ENCODE measurements at regions not wholly inside any gene's neighbourhood (a gene's known extent, or its start where the extent isn't known, plus 50 kb on each side); places are given as distances from the start of the nearest gene placed in this dataset.

DNA sequence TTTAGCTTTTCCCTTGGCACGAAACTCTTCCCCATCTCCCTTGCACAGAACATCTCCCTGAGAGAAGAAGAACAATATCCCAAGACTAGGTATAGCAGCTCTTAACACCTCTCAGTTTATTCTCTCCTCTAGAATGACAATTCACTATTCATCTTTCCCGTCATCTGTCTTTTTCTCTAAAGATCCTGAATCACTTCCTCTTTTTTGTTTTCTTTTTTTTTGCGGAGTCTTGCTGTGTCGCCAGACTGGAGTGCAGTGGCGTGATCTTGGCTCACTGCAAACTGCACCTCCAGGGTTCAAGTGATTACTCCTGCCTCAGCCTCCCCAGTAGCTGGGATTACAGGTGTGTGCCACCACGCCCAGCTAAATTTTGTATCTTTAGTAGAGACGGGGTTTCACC lies 574.4 kb upstream of the MAP3K7 start:
- Mint-ChIP-seq H3K9me3 (no peaks in the 10 kb centered on the region), H3K4me1 (ENCODE audit: low read depth) (no peaks in the 10 kb centered on the region), H3K27ac (no peak overlapping the region), H3K4me3 (no peak overlapping the region), H3K36me3 (ENCODE audit: low read depth) (no peaks in the 10 kb centered on the region), H3K27me3 (no peaks in the 10 kb centered on the region)
- CTCF ChIA-PET: interaction anchor here (1.5 kb wide), 1 partner anchor 80 kb away, joined by 5 read pairs; no protein-coding TSS in a partner anchor
- POLR2A ChIA-PET: no interaction called here
- ATAC-seq (no peak), DNase-seq (no peak)
- intact Hi-C loops (cut with micrococcal nuclease): no loop called here
- TF ChIP-seq, protein P1, sequence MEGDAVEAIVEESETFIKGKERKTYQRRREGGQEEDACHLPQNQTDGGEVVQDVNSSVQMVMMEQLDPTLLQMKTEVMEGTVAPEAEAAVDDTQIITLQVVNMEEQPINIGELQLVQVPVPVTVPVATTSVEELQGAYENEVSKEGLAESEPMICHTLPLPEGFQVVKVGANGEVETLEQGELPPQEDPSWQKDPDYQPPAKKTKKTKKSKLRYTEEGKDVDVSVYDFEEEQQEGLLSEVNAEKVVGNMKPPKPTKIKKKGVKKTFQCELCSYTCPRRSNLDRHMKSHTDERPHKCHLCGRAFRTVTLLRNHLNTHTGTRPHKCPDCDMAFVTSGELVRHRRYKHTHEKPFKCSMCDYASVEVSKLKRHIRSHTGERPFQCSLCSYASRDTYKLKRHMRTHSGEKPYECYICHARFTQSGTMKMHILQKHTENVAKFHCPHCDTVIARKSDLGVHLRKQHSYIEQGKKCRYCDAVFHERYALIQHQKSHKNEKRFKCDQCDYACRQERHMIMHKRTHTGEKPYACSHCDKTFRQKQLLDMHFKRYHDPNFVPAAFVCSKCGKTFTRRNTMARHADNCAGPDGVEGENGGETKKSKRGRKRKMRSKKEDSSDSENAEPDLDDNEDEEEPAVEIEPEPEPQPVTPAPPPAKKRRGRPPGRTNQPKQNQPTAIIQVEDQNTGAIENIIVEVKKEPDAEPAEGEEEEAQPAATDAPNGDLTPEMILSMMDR (IDR thresholded peaks at IDR 0.05): no peak

DNA sequence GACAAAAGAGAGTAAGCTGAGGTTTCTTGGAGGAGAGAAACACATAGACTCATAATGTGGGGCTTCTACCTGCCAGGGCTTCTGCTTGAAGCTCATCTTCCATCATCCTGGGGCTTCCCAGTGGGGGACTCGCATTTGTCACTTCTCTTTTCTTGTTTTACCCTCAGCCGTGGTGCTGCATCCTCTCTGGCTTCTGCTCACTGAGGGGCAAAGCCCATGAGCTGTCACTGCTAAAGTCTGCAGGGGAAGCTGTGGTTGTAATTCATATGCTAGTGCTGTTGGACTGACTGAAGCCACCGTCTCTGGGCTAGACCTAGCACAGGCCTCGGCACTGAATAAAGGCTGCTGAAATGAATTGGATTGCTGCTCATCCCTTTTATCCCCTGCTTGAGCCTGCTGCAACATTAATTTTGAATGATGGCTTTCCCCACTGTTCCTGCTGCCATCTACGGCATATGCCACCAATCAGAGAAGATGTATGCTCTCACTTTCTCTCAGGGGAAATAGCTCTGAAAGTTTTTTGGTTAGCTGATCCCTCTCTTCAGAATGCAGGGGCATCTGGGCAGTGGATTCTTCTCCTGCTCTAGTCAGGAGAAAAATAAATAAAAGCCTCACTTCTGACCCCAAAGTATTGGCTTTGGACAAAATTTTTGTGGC lies 568.4 kb upstream of the MAP3K7 start:
- Mint-ChIP-seq H3K4me3 (no peak overlapping the region), H3K36me3 (ENCODE audit: low read depth) (no peaks in the 10 kb centered on the region), H3K9me3 (no peaks in the 10 kb centered on the region), H3K27me3 (no peaks in the 10 kb centered on the region), H3K4me1 (ENCODE audit: low read depth) (no peaks in the 10 kb centered on the region), H3K27ac (no peak overlapping the region)
- TF ChIP-seq, protein P1 (IDR thresholded peaks at IDR 0.05): no peak
- POLR2A ChIA-PET: no interaction called here
- intact Hi-C loops (cut with micrococcal nuclease): no loop called here
- ATAC-seq: no peak
- no peak for DNase-seq
- CTCF ChIA-PET: no interaction called here

DNA sequence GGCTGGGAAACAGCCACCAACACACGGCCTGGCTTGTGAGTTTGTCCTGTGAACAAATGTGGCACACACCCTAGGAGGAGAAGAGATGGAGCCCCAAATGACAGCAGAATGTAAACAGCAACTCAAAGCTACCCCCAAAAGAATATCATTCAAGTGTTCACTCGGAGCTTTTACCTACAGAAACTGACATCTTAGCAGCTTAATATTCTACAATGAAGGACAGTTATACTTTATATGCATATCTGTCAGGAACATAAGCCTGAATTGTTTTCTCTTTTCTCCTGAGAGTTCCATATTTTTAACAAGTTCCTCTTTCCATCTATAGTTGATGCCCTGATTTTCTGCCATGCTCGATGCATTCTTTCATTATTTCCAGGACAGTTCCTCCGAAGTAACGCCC lies 566.0 kb upstream of the MAP3K7 start:
- no peak overlapping the region for H3K4me3 Mint-ChIP-seq
- no peaks in the 10 kb centered on the region for H3K4me1 Mint-ChIP-seq (ENCODE audit: low read depth)
- no peak for ATAC-seq
- H3K9me3 Mint-ChIP-seq: no peaks in the 10 kb centered on the region
- intact Hi-C loops (cut with micrococcal nuclease): no loop called here
- H3K27ac Mint-ChIP-seq: no peak overlapping the region
- H3K36me3 Mint-ChIP-seq (ENCODE audit: low read depth): no peaks in the 10 kb centered on the region
- no peak for DNase-seq
- CTCF ChIA-PET: no interaction called here
- no peaks in the 10 kb centered on the region for H3K27me3 Mint-ChIP-seq
- POLR2A ChIA-PET: no interaction called here
- TF ChIP-seq, protein P1 (IDR thresholded peaks at IDR 0.05): no peak

DNA sequence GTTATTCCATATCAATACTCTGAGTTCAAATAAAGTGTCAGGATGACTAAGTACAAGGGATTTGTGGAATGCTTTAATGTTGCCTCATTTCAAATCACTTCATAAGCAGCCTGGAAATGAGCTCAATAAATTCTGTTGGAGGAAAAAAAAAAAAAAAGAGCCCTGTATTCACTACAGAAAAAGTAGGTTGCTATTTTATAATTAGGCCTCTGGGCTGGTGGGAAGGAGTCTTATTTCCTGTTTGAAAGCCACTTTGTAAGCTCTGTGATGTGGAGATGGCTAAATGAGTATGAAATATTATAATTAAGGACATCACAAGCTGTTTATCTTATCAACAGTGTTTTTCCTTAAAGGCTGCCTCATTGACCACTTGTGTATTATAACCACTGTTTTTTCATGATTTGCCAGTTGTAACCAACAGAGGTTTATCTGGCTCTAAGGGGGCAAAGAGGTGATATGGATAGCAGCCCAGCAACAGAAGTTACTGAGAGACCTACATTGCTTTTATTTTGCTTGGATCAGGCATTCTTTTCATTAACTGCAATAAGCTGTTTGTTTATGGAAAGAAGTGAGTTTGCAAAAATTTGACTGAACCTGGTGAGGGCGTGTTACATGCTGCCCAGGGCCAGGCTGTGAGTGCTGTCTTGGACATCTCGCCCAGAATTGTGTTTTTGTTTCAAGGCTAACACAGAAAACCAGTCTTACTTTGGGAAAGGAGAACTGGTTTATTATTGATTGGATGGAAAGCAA lies 563.3 kb upstream of the MAP3K7 start:
- no peaks in the 10 kb centered on the region for H3K4me1 Mint-ChIP-seq (ENCODE audit: low read depth)
- TF ChIP-seq, protein P1 (IDR thresholded peaks at IDR 0.05): no peak
- H3K27ac Mint-ChIP-seq: no peak overlapping the region
- H3K27me3 Mint-ChIP-seq: no peaks in the 10 kb centered on the region
- intact Hi-C loops (cut with micrococcal nuclease): no loop called here
- no peak for DNase-seq
- ATAC-seq: no peak
- no peaks in the 10 kb centered on the region for H3K36me3 Mint-ChIP-seq (ENCODE audit: low read depth)
- ChIA-PET POLR2A (no interaction called here), CTCF (no interaction called here)
- no peaks in the 10 kb centered on the region for H3K9me3 Mint-ChIP-seq
- H3K4me3 Mint-ChIP-seq: no peak overlapping the region

DNA sequence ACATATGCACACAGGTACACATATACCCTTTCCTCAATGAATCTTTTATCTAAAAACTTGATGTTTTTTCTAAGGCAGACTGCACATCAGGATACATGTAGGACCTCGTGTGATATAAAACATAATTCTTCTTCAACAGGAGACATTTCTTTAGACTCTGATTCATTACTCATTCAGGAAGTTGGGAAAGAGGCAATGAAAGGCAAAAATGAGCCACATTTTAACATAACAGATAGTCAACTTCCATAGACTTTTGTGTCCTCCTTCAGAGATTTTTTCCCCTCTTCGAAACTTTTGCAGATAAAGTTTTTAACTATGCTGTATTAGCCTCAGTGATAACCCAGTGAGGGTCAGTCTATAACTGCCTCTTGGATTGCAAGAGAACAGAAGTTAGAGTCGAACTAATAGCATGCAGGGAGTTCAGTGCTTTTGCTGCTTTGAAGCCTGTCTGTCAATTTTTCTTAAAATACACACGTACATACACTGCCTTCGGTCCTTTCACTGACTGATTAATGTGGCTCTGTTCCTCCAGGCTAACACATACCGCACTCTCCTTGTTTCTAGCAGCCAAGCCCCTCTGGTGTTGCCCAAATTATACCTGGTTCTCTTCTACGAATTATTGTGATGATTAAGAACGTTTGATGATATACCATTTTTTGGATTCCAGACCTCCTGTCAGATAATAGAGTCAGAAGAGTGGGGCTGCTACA lies 562.5 kb upstream of the MAP3K7 start:
- Mint-ChIP-seq H3K4me3 (no peak overlapping the region), H3K36me3 (ENCODE audit: low read depth) (no peaks in the 10 kb centered on the region), H3K4me1 (ENCODE audit: low read depth) (no peaks in the 10 kb centered on the region), H3K9me3 (no peaks in the 10 kb centered on the region), H3K27me3 (no peaks in the 10 kb centered on the region), H3K27ac (no peak overlapping the region)
- POLR2A ChIA-PET: no interaction called here
- no peak for ATAC-seq
- CTCF ChIA-PET: no interaction called here
- intact Hi-C loops (cut with micrococcal nuclease): no loop called here
- TF ChIP-seq, protein P1 (IDR thresholded peaks at IDR 0.05): no peak
- DNase-seq: no peak

All from activated CD8-positive, alpha-beta T cell treated with anti-CD3 and anti-CD28 coated beads for 36 hours (primary cell).